Epidermal melanocyte (primary cell): ENCODE measurements at regions not wholly inside any gene's neighbourhood (a gene's known extent, or its start where the extent isn't known, plus 50 kb on each side); places are given as distances from the start of the nearest gene placed in this dataset.

Experiments used
- DNase-seq: peaks from one replicate; pipeline ENCODE4 v3.0.0; 2011; ENCODE audit warnings: low spot score; ENCODE audit not compliant: insufficient read length

- no peak for DNase-seq
Measured at GRCh38 chr16:54631782-54632181, 298.9 kb upstream of the IRX5 start.

- no peak for DNase-seq
Measured at GRCh38 chr16:54630284-54630967, 300.2 kb upstream of the IRX5 start.

GRCh38 chr16:54628796-54629625 lies 301.7 kb upstream of the IRX5 start:
- no peak for DNase-seq

- no peak for DNase-seq
Measured at GRCh38 chr16:54627616-54628015, 303.0 kb upstream of the IRX5 start.

- DNase-seq: no peak
Measured at GRCh38 chr16:54623636-54624035, 307.0 kb upstream of the IRX5 start.

- no peak for DNase-seq
Measured at GRCh38 chr16:54620197-54620596, 310.5 kb upstream of the IRX5 start.

- DNase-seq: no peak
Measured at GRCh38 chr16:54616610-54617009, 314.1 kb upstream of the IRX5 start.

- no peak for DNase-seq
Measured at GRCh38 chr16:54605536-54606066, 319.0 kb upstream of the IRX3 start.

- DNase-seq: no peak
Measured at GRCh38 chr16:54602666-54603065, 316.1 kb upstream of the IRX3 start.

- DNase-seq: no peak
Measured at GRCh38 chr16:54597222-54597621, 310.6 kb upstream of the IRX3 start.

GRCh38 chr16:54595621-54596020 lies 309.0 kb upstream of the IRX3 start:
- DNase-seq: no peak

- DNase-seq: no peak
Measured at GRCh38 chr16:54594601-54595391, 308.2 kb upstream of the IRX3 start.

GRCh38 chr16:54591816-54592246 lies 305.2 kb upstream of the IRX3 start:
- DNase-seq: no peak

- DNase-seq: no peak
Measured at GRCh38 chr16:54590836-54591235, 304.2 kb upstream of the IRX3 start.

- DNase-seq: no peak
Measured at GRCh38 chr16:54589326-54589725, 302.7 kb upstream of the IRX3 start.

- DNase-seq: no peak
Measured at GRCh38 chr16:54588026-54588425, 301.4 kb upstream of the IRX3 start.

- no peak for DNase-seq
Measured at GRCh38 chr16:54587176-54587515, 300.6 kb upstream of the IRX3 start.

- DNase-seq: no peak
Measured at GRCh38 chr16:54586474-54587175, 300.0 kb upstream of the IRX3 start.

GRCh38 chr16:54585998-54586340 lies 299.4 kb upstream of the IRX3 start:
- DNase-seq: no peak

- DNase-seq: no peak
Measured at GRCh38 chr16:54585094-54585997, 298.8 kb upstream of the IRX3 start.
